GM18499 (cell line): ENCODE measurements at regions not wholly inside any gene's neighbourhood (a gene's known extent, or its start where the extent isn't known, plus 50 kb on each side); places are given as distances from the start of the nearest gene placed in this dataset.

Experiments
- ATAC-seq: cut with Tn5 transposase; IDR thresholded peaks from one replicate; pipeline ENCODE4 v1.9.1; 2021; ENCODE audit warnings: moderate number of reproducible peaks; ENCODE audit not compliant: insufficient read depth, unreplicated experiment

GRCh38 chr12:92505254-92506231, 197.2 kb upstream of the PLEKHG7 start:
- ATAC-seq: no peak

GRCh38 chr12:92504594-92504981, 198.2 kb upstream of the PLEKHG7 start:
- no peak for ATAC-seq

GRCh38 chr12:92503971-92504593, 198.7 kb upstream of the PLEKHG7 start:
- ATAC-seq: no peak

- peak; percentile 59 for ATAC-seq
Measured at GRCh38 chr12:92503029-92503931, 199.5 kb upstream of the PLEKHG7 start.

- peak; percentile 36 for ATAC-seq
Measured at GRCh38 chr12:92502417-92503028, 200.3 kb upstream of the PLEKHG7 start.

GRCh38 chr12:92496790-92497189, 206.0 kb upstream of the PLEKHG7 start:
- peak; percentile 40 for ATAC-seq

GRCh38 chr12:92495108-92495507, 207.7 kb upstream of the PLEKHG7 start:
- ATAC-seq: no peak

GRCh38 chr12:92493816-92494215, 209.0 kb upstream of the PLEKHG7 start:
- ATAC-seq: peak; percentile 56

GRCh38 chr12:92492995-92493394, 209.8 kb upstream of the PLEKHG7 start:
- ATAC-seq: no peak

GRCh38 chr12:92492291-92492690, 210.5 kb upstream of the PLEKHG7 start:
- ATAC-seq: no peak

GRCh38 chr12:92489781-92490180, 213.0 kb upstream of the PLEKHG7 start:
- no peak for ATAC-seq

GRCh38 chr12:92488735-92489134, 214.1 kb upstream of the PLEKHG7 start:
- ATAC-seq: no peak

- no peak for ATAC-seq
Measured at GRCh38 chr12:92487138-92487485, 215.7 kb upstream of the PLEKHG7 start.

GRCh38 chr12:92486443-92487137, 216.2 kb upstream of the PLEKHG7 start:
- no peak for ATAC-seq

- ATAC-seq: no peak
Measured at GRCh38 chr12:92485351-92486348, 217.1 kb upstream of the PLEKHG7 start.

- no peak for ATAC-seq
Measured at GRCh38 chr12:92482599-92482998, 220.2 kb upstream of the PLEKHG7 start.

GRCh38 chr12:92481066-92481465, 221.7 kb upstream of the PLEKHG7 start:
- ATAC-seq: no peak

- ATAC-seq: no peak
Measured at GRCh38 chr12:92478692-92479091, 224.1 kb upstream of the PLEKHG7 start.
